ENCODE measurements at regions not wholly inside any gene's neighbourhood (a gene's known extent, or its start where the extent isn't known, plus 50 kb on each side); places are given as distances from the start of the nearest gene placed in this dataset.

- Mint-ChIP-seq H3K4me1 (ENCODE audit: low read depth) (peaks cover 9% of the 10 kb centered on the region), H3K9me3 (peaks cover 10% of the 10 kb centered on the region), H3K4me3 (no peak overlapping the region), H3K36me3 (ENCODE audit: low read depth) (peaks cover 10% of the 10 kb centered on the region), H3K27me3 (no peaks in the 10 kb centered on the region), H3K27ac (no peak overlapping the region)
- no peak overlapping the region for H3K4me3 ChIP-seq (ENCODE audit: low read length)
- H3K4me1 ChIP-seq (ENCODE audit: insufficient read depth, low read length): peaks cover 6% of the 10 kb centered on the region
- ATAC-seq (ENCODE audit: poor library complexity) (no peak), DNase-seq (no peak)
- CTCF ChIA-PET: no interaction called here
- H3K36me3 ChIP-seq (ENCODE audit: insufficient read depth, low read length): no peaks in the 10 kb centered on the region
- POLR2A ChIA-PET: no interaction called here
- intact Hi-C loops (cut with DNase I, micrococcal nuclease): no loop called here
- H3K27ac ChIP-seq (ENCODE audit: low read depth in 1 of 2, low read length in 2 of 2): no peak overlapping the region
- H3K27me3 ChIP-seq (ENCODE audit: control insufficient read depth in 1 of 2, insufficient read depth in 2 of 2, low read length in 2 of 2): no peaks in the 10 kb centered on the region
- no peak for TF ChIP-seq CTCF (IDR thresholded peaks at IDR 0.05)
- H3K9me3 ChIP-seq (ENCODE audit: control insufficient read depth in 1 of 2, insufficient read depth in 1 of 2, low read length in 2 of 2): peaks cover 0 to 18% of the 10 kb centered on the region in 2 experiments
Observed at GRCh38 chr1:213715182-213715581, 272.6 kb upstream of the PROX1 start.

- CTCF ChIA-PET: no interaction called here
- H3K4me3 ChIP-seq (ENCODE audit: low read length): no peak overlapping the region
- no peaks in the 10 kb centered on the region for H3K4me1 Mint-ChIP-seq (ENCODE audit: low read depth)
- no peaks in the 10 kb centered on the region for H3K27me3 ChIP-seq (ENCODE audit: control insufficient read depth in 1 of 2, insufficient read depth in 2 of 2, low read length in 2 of 2)
- POLR2A ChIA-PET: no interaction called here
- no peaks in the 10 kb centered on the region for H3K36me3 Mint-ChIP-seq (ENCODE audit: low read depth)
- H3K4me3 Mint-ChIP-seq: no peak overlapping the region
- intact Hi-C loops (cut with DNase I, micrococcal nuclease): no loop called here
- no peak overlapping the region for H3K27ac Mint-ChIP-seq
- no peaks in the 10 kb centered on the region for H3K4me1 ChIP-seq (ENCODE audit: insufficient read depth, low read length)
- no peak overlapping the region for H3K27ac ChIP-seq (ENCODE audit: low read depth in 1 of 2, low read length in 2 of 2)
- peaks cover 9% of the 10 kb centered on the region for H3K9me3 Mint-ChIP-seq
- H3K9me3 ChIP-seq (ENCODE audit: control insufficient read depth in 1 of 2, insufficient read depth in 1 of 2, low read length in 2 of 2): peaks cover 0 to 11% of the 10 kb centered on the region in 2 experiments
- DNase-seq: no peak
- no peaks in the 10 kb centered on the region for H3K27me3 Mint-ChIP-seq
- TF ChIP-seq CTCF (IDR thresholded peaks at IDR 0.05): no peak
- no peaks in the 10 kb centered on the region for H3K36me3 ChIP-seq (ENCODE audit: insufficient read depth, low read length)
- no peak for ATAC-seq (ENCODE audit: poor library complexity)
Observed at GRCh38 chr1:213719462-213719861, 268.3 kb upstream of the PROX1 start.

- Mint-ChIP-seq H3K9me3 (peaks cover 9% of the 10 kb centered on the region), H3K27me3 (no peaks in the 10 kb centered on the region), H3K4me1 (ENCODE audit: low read depth) (no peaks in the 10 kb centered on the region), H3K27ac (no peak overlapping the region), H3K4me3 (no peak overlapping the region), H3K36me3 (ENCODE audit: low read depth) (no peaks in the 10 kb centered on the region)
- Histone ChIP-seq H3K4me3 (ENCODE audit: low read length) (no peak overlapping the region), H3K27ac (ENCODE audit: low read depth in 1 of 2, low read length in 2 of 2) (no peak overlapping the region), H3K36me3 (ENCODE audit: insufficient read depth, low read length) (no peaks in the 10 kb centered on the region), H3K4me1 (ENCODE audit: insufficient read depth, low read length) (no peaks in the 10 kb centered on the region), H3K9me3 (ENCODE audit: control insufficient read depth in 1 of 2, insufficient read depth in 1 of 2, low read length in 2 of 2) (peaks cover 0 to 8% of the 10 kb centered on the region in 2 experiments), H3K27me3 (ENCODE audit: control insufficient read depth in 1 of 2, insufficient read depth in 2 of 2, low read length in 2 of 2) (no peaks in the 10 kb centered on the region)
- ChIA-PET CTCF (no interaction called here), POLR2A (no interaction called here)
- TF ChIP-seq CTCF (IDR thresholded peaks at IDR 0.05): no peak
- DNase-seq: no peak
- ATAC-seq (ENCODE audit: poor library complexity): no peak
- intact Hi-C loops (cut with DNase I, micrococcal nuclease): no loop called here
Observed at GRCh38 chr1:213720032-213720431, 267.7 kb upstream of the PROX1 start.

Data from CD4-positive, alpha-beta T cell (primary cell).